ENCODE measurements at regions not wholly inside any gene's neighbourhood (a gene's known extent, or its start where the extent isn't known, plus 50 kb on each side); places are given as distances from the start of the nearest gene placed in this dataset.

GRCh38 chr1:234975122-234975940 is 153.3 kb downstream of the TOMM20 start:
- 91% methylated on average over 9 of the region's 11 CpGs for WGBS (ENCODE audit: insufficient coverage)
- DNase-seq, result no peak
- H3K27ac ChIP-seq (ENCODE audit: low read length), result no peak overlapping the region
- H3K27me3 ChIP-seq (ENCODE audit: control insufficient read depth, insufficient read depth, low read length), result no peaks in the 10 kb centered on the region
- H3K9me3 ChIP-seq (replicated peaks; ENCODE audit: control insufficient read depth, low read depth, low read length), result no peaks in the 10 kb centered on the region
- peaks cover 81% of the 10 kb centered on the region for H3K4me1 ChIP-seq (ENCODE audit: control insufficient read depth, insufficient read depth, low read length)
- no peaks in the 10 kb centered on the region for H3K36me3 ChIP-seq (ENCODE audit: control insufficient read depth, insufficient read depth, low read length)
- H3K4me3 ChIP-seq (ENCODE audit: low read length), result no peak overlapping the region

- Histone ChIP-seq H3K36me3 (ENCODE audit: control insufficient read depth, insufficient read depth, low read length) (no peaks in the 10 kb centered on the region), H3K27me3 (ENCODE audit: control insufficient read depth, insufficient read depth, low read length) (no peaks in the 10 kb centered on the region), H3K4me3 (ENCODE audit: low read length) (no peak overlapping the region), H3K4me1 (ENCODE audit: control insufficient read depth, insufficient read depth, low read length) (peaks cover 82% of the 10 kb centered on the region), H3K27ac (ENCODE audit: low read length) (no peak overlapping the region), H3K9me3 (replicated peaks; ENCODE audit: control insufficient read depth, low read depth, low read length) (no peaks in the 10 kb centered on the region)
- no peak for DNase-seq
- WGBS (ENCODE audit: insufficient coverage), result 85% methylated on average over 6 of the region's 10 CpGs
Observed at GRCh38 chr1:234973426-234974250, 155.0 kb downstream of the TOMM20 start.

GRCh38 chr1:234972411-234973191 is 156.0 kb downstream of the TOMM20 start:
- 69% methylated on average over 13 of the region's 19 CpGs for whole genome bisulfite sequencing (ENCODE audit: insufficient coverage)
- H3K4me3 ChIP-seq (ENCODE audit: low read length), result no peak overlapping the region
- no peak overlapping the region for H3K27ac ChIP-seq (ENCODE audit: low read length)
- no peaks in the 10 kb centered on the region for H3K36me3 ChIP-seq (ENCODE audit: control insufficient read depth, insufficient read depth, low read length)
- no peaks in the 10 kb centered on the region for H3K9me3 ChIP-seq (replicated peaks; ENCODE audit: control insufficient read depth, low read depth, low read length)
- DNase-seq, result no peak
- H3K4me1 ChIP-seq (ENCODE audit: control insufficient read depth, insufficient read depth, low read length), result peaks cover 76% of the 10 kb centered on the region
- no peaks in the 10 kb centered on the region for H3K27me3 ChIP-seq (ENCODE audit: control insufficient read depth, insufficient read depth, low read length)

- no peaks in the 10 kb centered on the region for H3K36me3 ChIP-seq (ENCODE audit: control insufficient read depth, insufficient read depth, low read length)
- no peak overlapping the region for H3K4me3 ChIP-seq (ENCODE audit: low read length)
- no peaks in the 10 kb centered on the region for H3K9me3 ChIP-seq (replicated peaks; ENCODE audit: control insufficient read depth, low read depth, low read length)
- H3K4me1 ChIP-seq (ENCODE audit: control insufficient read depth, insufficient read depth, low read length), result peaks cover 69% of the 10 kb centered on the region
- no peaks in the 10 kb centered on the region for H3K27me3 ChIP-seq (ENCODE audit: control insufficient read depth, insufficient read depth, low read length)
- WGBS (ENCODE audit: insufficient coverage), result 90% methylated on average over 5 of the region's 9 CpGs
- peak overlapping the region; percentile 98 for H3K27ac ChIP-seq (ENCODE audit: low read length)
- DNase-seq, result no peak
Observed at GRCh38 chr1:234971586-234972297, 156.9 kb downstream of the TOMM20 start.

GRCh38 chr1:234970731-234971476 is 157.7 kb downstream of the TOMM20 start:
- peak overlapping the region; percentile 98 for H3K27ac ChIP-seq (ENCODE audit: low read length)
- no peaks in the 10 kb centered on the region for H3K9me3 ChIP-seq (replicated peaks; ENCODE audit: control insufficient read depth, low read depth, low read length)
- 19% methylated on average over 12 of the region's 12 CpGs for WGBS (ENCODE audit: insufficient coverage)
- no peak overlapping the region for H3K4me3 ChIP-seq (ENCODE audit: low read length)
- H3K4me1 ChIP-seq (ENCODE audit: control insufficient read depth, insufficient read depth, low read length), result peaks cover 61% of the 10 kb centered on the region
- DNase-seq, result peak; percentile 96
- H3K27me3 ChIP-seq (ENCODE audit: control insufficient read depth, insufficient read depth, low read length), result no peaks in the 10 kb centered on the region
- H3K36me3 ChIP-seq (ENCODE audit: control insufficient read depth, insufficient read depth, low read length), result no peaks in the 10 kb centered on the region

GRCh38 chr1:234970401-234970730 is 158.3 kb downstream of the TOMM20 start:
- peak; percentile 84 for DNase-seq
- no CpG with 5 or more reads among the region's 4 CpGs for WGBS (ENCODE audit: insufficient coverage)
- H3K4me1 ChIP-seq (ENCODE audit: control insufficient read depth, insufficient read depth, low read length), result peaks cover 55% of the 10 kb centered on the region

GRCh38 chr1:234969581-234970400 is 158.8 kb downstream of the TOMM20 start:
- peak overlapping the region; percentile 12 for H3K4me3 ChIP-seq (ENCODE audit: low read length)
- 6% methylated on average over 31 of the region's 37 CpGs for WGBS (ENCODE audit: insufficient coverage)
- H3K27me3 ChIP-seq (ENCODE audit: control insufficient read depth, insufficient read depth, low read length), result no peaks in the 10 kb centered on the region
- H3K27ac ChIP-seq (ENCODE audit: low read length), result peak overlapping the region; percentile 98
- H3K36me3 ChIP-seq (ENCODE audit: control insufficient read depth, insufficient read depth, low read length), result no peaks in the 10 kb centered on the region
- peaks cover 54% of the 10 kb centered on the region for H3K4me1 ChIP-seq (ENCODE audit: control insufficient read depth, insufficient read depth, low read length)
- no peaks in the 10 kb centered on the region for H3K9me3 ChIP-seq (replicated peaks; ENCODE audit: control insufficient read depth, low read depth, low read length)
- peak; percentile 94 for DNase-seq

More at GRCh38 chr1:234970401-234970730, 158.3 kb downstream of the TOMM20 start:
- H3K27me3 ChIP-seq (ENCODE audit: control insufficient read depth, insufficient read depth, low read length), result no peaks in the 10 kb centered on the region
- H3K4me3 ChIP-seq (ENCODE audit: low read length), result no peak overlapping the region
- H3K36me3 ChIP-seq (ENCODE audit: control insufficient read depth, insufficient read depth, low read length), result no peaks in the 10 kb centered on the region
- H3K9me3 ChIP-seq (replicated peaks; ENCODE audit: control insufficient read depth, low read depth, low read length), result no peaks in the 10 kb centered on the region
- H3K27ac ChIP-seq (ENCODE audit: low read length), result peak overlapping the region; percentile 98

GRCh38 chr1:234969011-234969441 is 159.6 kb downstream of the TOMM20 start:
- no peak overlapping the region for H3K4me3 ChIP-seq (ENCODE audit: low read length)
- H3K4me1 ChIP-seq (ENCODE audit: control insufficient read depth, insufficient read depth, low read length), result peaks cover 58% of the 10 kb centered on the region
- 81% methylated on average over 3 of the region's 4 CpGs for WGBS (ENCODE audit: insufficient coverage)
- peak; percentile 59 for DNase-seq
- no peaks in the 10 kb centered on the region for H3K36me3 ChIP-seq (ENCODE audit: control insufficient read depth, insufficient read depth, low read length)
- H3K9me3 ChIP-seq (replicated peaks; ENCODE audit: control insufficient read depth, low read depth, low read length), result no peaks in the 10 kb centered on the region
- H3K27ac ChIP-seq (ENCODE audit: low read length), result peak overlapping the region; percentile 98
- H3K27me3 ChIP-seq (ENCODE audit: control insufficient read depth, insufficient read depth, low read length), result no peaks in the 10 kb centered on the region
